ENCODE measurements at regions not wholly inside any gene's neighbourhood (a gene's known extent, or its start where the extent isn't known, plus 50 kb on each side); places are given as distances from the start of the nearest gene placed in this dataset.
"Not testable (repeated sequence)": the region's sequence is repeated elsewhere in the genome, so short reads cannot be mapped to it uniquely, and the experiment has no call there.

DNA sequence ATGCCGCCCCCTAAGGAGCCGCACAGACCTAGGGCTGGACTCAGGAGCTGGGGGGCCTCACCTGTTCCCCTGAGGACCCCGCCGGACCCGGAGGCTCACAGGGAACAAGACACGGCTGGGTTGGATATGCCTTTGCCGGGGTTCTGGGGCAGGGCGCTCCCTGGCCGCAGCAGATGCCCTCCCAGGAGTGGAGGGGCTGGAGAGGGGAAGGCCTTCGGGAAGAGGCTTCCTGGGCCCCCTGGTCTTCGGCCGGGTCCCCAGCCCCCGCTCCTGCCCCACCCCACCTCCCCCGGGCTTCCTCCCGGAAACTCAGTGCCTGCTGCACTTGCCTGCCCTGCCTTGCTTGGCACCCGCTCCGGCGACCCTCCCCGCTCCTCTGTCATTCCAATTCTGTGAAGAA, 91.6 kb downstream of the LACC1 start:
- DNase-seq; H3K27ac Mint-ChIP-seq; ATAC-seq (replicated peaks); H3K4me3 Mint-ChIP-seq; H3K27me3 Mint-ChIP-seq; H3K36me3 Mint-ChIP-seq (ENCODE audit: insufficient read depth); H3K4me1 Mint-ChIP-seq (ENCODE audit: low read depth in 2 of 2): not testable (repeated sequence)
- H3K9me3 Mint-ChIP-seq = peaks cover 3 to 13% of the 10 kb centered on the region in 2 donors

DNA sequence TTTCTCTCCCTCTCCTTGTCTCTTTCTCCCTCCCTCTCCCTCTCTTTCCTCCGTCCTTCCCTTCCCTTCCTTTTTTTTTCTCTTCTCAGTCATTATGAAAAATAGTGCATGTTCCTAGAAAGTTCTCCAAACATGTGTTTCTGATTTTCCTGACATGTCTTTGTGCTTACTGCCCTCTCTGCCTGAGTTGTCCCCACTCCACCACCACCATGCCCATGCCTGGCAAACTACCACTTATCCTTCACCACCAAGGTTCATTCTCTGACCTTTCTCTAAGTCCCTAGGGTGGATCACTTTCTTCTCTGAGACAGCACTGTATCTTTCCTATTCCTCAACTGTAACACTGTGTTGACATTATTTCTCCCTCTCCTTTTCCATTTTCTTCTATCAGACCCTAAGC, 98.2 kb downstream of the LACC1 start:
- no peak overlapping the region for H3K27ac Mint-ChIP-seq
- no peaks in the 10 kb centered on the region for H3K4me1 Mint-ChIP-seq (ENCODE audit: low read depth in 2 of 2)
- H3K9me3 Mint-ChIP-seq = peaks cover 3 to 8% of the 10 kb centered on the region in 2 donors
- H3K4me3 Mint-ChIP-seq = no peak overlapping the region
- ATAC-seq (replicated peaks) (no peak), DNase-seq (no peak)
- H3K36me3 Mint-ChIP-seq (ENCODE audit: insufficient read depth) = no peaks in the 10 kb centered on the region
- H3K27me3 Mint-ChIP-seq = peaks cover 17 to 58% of the 10 kb centered on the region in 2 donors

DNA sequence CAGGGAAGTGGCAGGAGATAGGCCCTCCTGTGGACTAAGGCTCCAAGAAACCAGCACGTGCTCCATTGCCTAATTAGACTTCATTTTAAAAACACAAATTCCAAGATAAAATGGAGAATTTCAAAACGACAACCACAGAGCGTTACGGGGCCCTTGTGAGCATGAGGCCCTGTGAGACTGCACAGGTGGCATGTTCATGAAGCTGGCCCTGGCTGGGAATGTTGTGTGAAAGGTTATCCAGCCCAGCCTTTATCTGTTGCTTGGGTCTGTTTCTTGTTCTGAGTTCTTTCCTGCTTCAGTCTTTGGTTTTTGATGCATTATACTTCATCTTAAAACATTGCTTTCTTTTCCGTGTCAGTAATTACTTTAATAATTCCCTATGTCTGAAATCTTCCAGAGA, 99.0 kb downstream of the LACC1 start:
- no peaks in the 10 kb centered on the region for H3K36me3 Mint-ChIP-seq (ENCODE audit: insufficient read depth)

DNA sequence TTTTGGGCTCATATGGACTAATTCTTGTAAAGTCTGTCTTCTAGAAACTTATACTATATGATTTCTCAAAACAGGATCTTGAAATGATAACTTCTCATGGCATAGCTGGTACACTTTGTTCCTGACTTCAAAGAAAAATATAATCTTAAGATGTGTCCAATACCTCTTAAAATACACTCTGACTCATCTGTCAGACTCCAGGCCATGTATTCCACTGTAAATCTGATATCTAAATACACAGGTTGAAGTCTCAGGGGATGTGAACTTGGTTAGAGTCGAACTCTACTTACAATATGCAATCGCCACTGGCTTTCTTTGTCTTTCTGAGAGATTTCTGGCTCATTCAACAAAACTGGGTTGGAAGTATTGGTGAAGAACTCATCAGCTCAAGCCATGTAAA, 99.8 kb downstream of the LACC1 start:
- peaks cover 21 to 58% of the 10 kb centered on the region in 2 donors for H3K27me3 Mint-ChIP-seq
- H3K36me3 Mint-ChIP-seq (ENCODE audit: insufficient read depth) = no peaks in the 10 kb centered on the region

More for the DNA sequence above, 99.0 kb downstream of the LACC1 start:
- DNase-seq (no peak), ATAC-seq (replicated peaks) (no peak)
- Mint-ChIP-seq H3K4me3 (no peak overlapping the region), H3K9me3 (peaks cover 3 to 8% of the 10 kb centered on the region in 2 donors), H3K27ac (no peak overlapping the region), H3K27me3 (peaks cover 17 to 58% of the 10 kb centered on the region in 2 donors), H3K4me1 (ENCODE audit: low read depth in 2 of 2) (no peaks in the 10 kb centered on the region)

DNA sequence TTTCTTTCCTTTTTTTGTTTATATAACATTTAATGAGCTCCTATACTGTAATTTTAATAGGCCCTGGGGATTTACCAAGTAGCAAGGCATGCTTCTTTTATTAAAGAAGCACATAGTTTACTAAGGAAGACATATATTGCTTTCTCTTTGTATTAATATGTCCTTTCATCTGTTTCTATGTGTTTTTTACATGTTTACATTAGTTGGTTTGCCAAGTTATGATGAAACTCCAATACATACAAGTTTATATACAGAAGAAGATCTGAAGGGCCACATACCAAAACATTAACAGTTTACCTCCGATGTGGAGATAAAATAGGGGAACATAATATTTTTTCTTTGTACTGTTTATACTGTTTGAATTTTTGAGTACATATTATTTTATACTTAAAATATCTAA, 100.9 kb downstream of the LACC1 start:
- no peak for ATAC-seq (replicated peaks)
- H3K9me3 Mint-ChIP-seq = peaks cover 3 to 8% of the 10 kb centered on the region in 2 donors
- H3K4me3 Mint-ChIP-seq = no peak overlapping the region
- peaks cover 24 to 58% of the 10 kb centered on the region in 2 donors for H3K27me3 Mint-ChIP-seq
- no peak for DNase-seq
- H3K4me1 Mint-ChIP-seq (ENCODE audit: low read depth in 2 of 2) = no peaks in the 10 kb centered on the region
- H3K27ac Mint-ChIP-seq = no peak overlapping the region
- no peaks in the 10 kb centered on the region for H3K36me3 Mint-ChIP-seq (ENCODE audit: insufficient read depth)

More for the DNA sequence above, 99.8 kb downstream of the LACC1 start:
- no peaks in the 10 kb centered on the region for H3K4me1 Mint-ChIP-seq (ENCODE audit: low read depth in 2 of 2)
- no peak overlapping the region for H3K4me3 Mint-ChIP-seq
- peaks cover 3 to 8% of the 10 kb centered on the region in 2 donors for H3K9me3 Mint-ChIP-seq
- no peak overlapping the region for H3K27ac Mint-ChIP-seq
- no peak for ATAC-seq (replicated peaks)
- DNase-seq = no peak

DNA sequence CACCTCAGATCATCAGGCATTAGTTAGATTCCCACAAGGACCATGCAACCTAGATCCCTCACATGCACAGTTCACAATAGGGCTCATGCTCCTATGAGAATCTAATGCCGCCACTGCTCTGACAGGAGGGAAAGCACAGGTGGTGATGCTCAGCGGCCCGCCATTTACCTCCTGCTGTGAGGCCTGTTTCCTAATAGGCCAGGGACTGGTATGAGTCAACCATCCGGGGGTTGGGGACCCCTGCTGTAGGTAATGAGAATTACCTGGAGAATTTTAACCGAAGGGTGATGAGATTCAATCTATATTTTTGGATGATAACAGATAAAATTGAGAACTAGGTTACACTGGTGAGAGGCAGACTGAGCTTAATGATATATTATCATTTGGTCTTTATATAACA, 101.4 kb downstream of the LACC1 start:
- no peak overlapping the region for H3K4me3 Mint-ChIP-seq
- H3K36me3 Mint-ChIP-seq (ENCODE audit: insufficient read depth) = no peaks in the 10 kb centered on the region
- ATAC-seq (replicated peaks) = no peak
- H3K9me3 Mint-ChIP-seq = peaks cover 2 to 4% of the 10 kb centered on the region in 2 donors
- no peak overlapping the region for H3K27ac Mint-ChIP-seq
- peaks cover 21 to 55% of the 10 kb centered on the region in 2 donors for H3K27me3 Mint-ChIP-seq
- DNase-seq = no peak
- H3K4me1 Mint-ChIP-seq (ENCODE audit: low read depth in 2 of 2) = no peaks in the 10 kb centered on the region

DNA sequence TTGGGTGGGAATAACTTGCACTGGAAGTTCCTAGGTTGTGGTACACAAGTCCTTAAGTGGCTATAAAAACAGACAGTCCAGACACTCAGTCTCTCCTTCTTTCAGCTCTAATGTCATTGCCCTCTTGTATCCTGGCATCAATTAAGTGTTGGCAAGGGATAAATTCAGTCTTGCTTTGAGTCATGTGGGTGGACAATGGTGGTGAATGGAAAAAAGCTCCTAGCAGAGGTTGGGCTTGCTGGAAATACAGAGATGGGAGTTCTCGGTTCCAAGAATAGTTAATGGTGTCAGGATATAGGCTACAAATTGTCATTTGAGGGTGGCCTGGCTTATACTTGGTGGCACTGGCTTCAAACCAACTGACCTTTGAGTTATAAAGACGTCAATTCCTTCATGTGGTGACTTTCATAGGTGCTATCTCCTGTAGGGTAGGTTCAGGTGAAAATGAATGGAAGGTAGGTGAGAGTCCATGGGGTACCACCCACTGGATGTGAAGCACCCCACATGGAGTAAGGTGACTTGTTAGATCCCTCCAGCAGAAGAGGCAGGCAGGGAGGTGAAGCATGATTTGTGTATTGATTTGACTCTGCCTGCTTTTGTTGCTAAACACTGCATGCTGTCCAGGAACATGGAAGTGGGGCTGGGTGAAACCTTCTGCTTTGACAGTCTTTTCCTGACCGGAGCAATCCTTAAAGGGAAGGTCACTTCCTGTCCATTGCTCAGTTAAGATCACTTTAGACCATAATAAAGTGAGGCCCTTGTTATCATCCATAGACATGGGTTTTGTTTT, 102.0 kb downstream of the LACC1 start:
- ATAC-seq (replicated peaks) (no peak), DNase-seq (no peak)
- Mint-ChIP-seq H3K9me3 (no peaks in the 10 kb centered on the region), H3K36me3 (ENCODE audit: insufficient read depth) (no peaks in the 10 kb centered on the region), H3K27ac (no peak overlapping the region), H3K4me1 (ENCODE audit: low read depth in 2 of 2) (no peaks in the 10 kb centered on the region), H3K4me3 (no peak overlapping the region), H3K27me3 (peaks cover 17 to 55% of the 10 kb centered on the region in 2 donors)

DNA sequence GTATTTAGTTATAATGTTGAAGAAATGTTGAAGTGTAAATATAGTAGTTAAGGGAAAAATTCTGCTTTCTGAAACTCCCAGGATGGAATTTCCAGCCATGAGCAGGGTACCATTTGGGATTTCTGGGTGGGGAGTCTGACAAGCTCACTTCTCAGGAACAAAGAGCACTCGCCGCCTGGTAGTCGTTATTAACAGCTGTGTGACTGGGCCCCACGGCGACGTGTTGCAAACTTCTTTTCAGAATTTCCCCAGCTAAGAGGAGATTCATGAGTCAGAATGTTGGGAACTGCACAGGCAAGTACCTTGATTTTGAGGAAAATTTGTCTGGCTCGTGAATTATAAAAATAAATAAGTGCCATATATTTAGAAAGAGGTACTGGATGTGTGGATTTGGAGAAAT, 103.7 kb downstream of the LACC1 start:
- Mint-ChIP-seq H3K4me1 (ENCODE audit: low read depth in 2 of 2) (no peaks in the 10 kb centered on the region), H3K27me3 (peaks cover 9 to 45% of the 10 kb centered on the region in 2 donors), H3K9me3 (no peaks in the 10 kb centered on the region), H3K27ac (no peak overlapping the region), H3K36me3 (ENCODE audit: insufficient read depth) (no peaks in the 10 kb centered on the region), H3K4me3 (no peak overlapping the region)
- DNase-seq (no peak), ATAC-seq (replicated peaks) (no peak)

DNA sequence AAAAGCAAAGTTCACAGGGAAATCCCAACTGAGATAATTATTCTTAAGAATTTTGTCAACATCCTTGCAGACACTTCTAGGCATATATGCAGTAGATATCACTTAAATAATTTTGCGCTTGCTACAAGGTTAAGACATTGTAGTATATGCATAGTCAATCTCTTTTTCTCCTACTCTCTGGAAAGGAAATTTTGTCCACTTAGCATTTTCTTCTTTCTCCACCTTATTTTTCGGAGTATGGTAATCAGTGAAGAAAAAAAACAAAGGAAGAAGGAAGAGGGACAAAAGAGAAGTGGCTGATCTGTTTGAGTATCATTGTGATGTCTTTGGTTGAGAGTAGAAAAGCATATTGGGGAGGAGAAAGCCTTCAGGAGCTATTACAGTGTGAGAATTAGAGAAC, 104.6 kb downstream of the LACC1 start:
- H3K4me3 Mint-ChIP-seq = no peak overlapping the region
- DNase-seq (no peak), ATAC-seq (replicated peaks) (no peak)
- no peak overlapping the region for H3K27ac Mint-ChIP-seq
- H3K27me3 Mint-ChIP-seq = peaks cover 6 to 47% of the 10 kb centered on the region in 2 donors
- H3K36me3 Mint-ChIP-seq (ENCODE audit: insufficient read depth) = no peaks in the 10 kb centered on the region
- H3K9me3 Mint-ChIP-seq = no peaks in the 10 kb centered on the region
- H3K4me1 Mint-ChIP-seq (ENCODE audit: low read depth in 2 of 2) = no peaks in the 10 kb centered on the region

DNA sequence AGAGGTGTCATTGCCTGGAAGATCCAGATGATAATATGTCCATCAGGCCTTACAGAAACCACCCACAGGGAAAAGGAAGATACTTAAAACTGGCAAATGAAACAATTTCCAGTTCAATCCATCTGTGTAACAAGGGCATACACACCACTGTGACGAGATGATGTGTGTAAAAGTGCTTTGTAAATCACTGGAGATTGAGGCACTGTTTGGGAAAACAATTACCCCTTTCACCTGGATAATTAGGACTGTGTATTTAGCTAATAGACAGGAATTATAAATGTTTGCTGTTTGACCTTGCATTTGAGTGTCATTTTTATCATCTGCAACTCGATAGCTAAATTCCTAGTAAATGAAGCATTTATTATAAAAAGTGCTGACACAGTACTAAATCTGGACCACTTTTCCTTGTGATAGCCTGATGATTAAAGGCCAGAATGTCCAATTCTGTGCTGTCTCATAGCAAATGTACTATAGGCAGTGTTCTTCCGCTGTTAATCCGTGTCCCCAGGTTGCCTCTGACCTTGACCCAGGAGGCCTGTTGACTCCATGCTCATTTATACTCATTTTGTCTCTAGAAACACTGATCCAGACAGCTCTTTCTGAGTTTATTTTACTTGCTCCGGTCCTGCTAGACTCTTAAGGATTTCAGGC, 105.8 kb downstream of the LACC1 start:
- no peak for DNase-seq
- H3K4me3 Mint-ChIP-seq = no peak overlapping the region
- peaks cover 6 to 38% of the 10 kb centered on the region in 2 donors for H3K27me3 Mint-ChIP-seq
- ATAC-seq (replicated peaks) = no peak
- no peaks in the 10 kb centered on the region for H3K36me3 Mint-ChIP-seq (ENCODE audit: insufficient read depth)
- H3K4me1 Mint-ChIP-seq (ENCODE audit: low read depth in 2 of 2) = no peaks in the 10 kb centered on the region
- no peak overlapping the region for H3K27ac Mint-ChIP-seq
- no peaks in the 10 kb centered on the region for H3K9me3 Mint-ChIP-seq

DNA sequence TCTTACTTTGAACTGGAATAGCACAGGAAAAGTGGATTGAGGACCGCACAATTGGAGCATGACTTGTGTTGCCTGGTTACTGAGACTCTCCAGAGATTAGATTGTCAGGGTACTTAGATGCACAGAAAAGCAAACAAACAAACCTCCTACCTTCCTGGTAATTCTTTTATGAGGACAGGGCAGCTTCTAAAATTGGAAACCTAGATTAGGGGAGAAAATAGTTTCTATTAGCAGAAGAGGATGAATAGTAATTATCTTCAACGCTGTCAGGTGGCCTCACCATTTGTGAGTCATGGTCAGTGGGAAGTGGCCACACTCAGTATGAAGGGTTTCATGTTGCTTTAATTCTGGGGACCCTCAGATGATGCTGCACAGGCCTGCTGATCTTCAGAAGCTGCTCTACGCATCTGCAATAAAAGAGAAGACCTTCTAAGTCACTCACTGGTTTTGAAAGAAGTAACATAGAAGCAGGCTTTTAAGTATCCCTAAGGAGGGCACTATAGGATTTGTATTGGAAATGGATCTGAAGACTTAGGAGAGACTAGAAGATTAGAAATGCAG, 106.8 kb downstream of the LACC1 start:
- no peaks in the 10 kb centered on the region for H3K9me3 Mint-ChIP-seq
- ATAC-seq (replicated peaks) (no peak), DNase-seq (no peak)
- no peak overlapping the region for H3K4me3 Mint-ChIP-seq
- no peaks in the 10 kb centered on the region for H3K4me1 Mint-ChIP-seq (ENCODE audit: low read depth in 2 of 2)
- no peaks in the 10 kb centered on the region for H3K36me3 Mint-ChIP-seq (ENCODE audit: insufficient read depth)
- H3K27me3 Mint-ChIP-seq = peaks cover 6 to 40% of the 10 kb centered on the region in 2 donors
- no peak overlapping the region for H3K27ac Mint-ChIP-seq

DNA sequence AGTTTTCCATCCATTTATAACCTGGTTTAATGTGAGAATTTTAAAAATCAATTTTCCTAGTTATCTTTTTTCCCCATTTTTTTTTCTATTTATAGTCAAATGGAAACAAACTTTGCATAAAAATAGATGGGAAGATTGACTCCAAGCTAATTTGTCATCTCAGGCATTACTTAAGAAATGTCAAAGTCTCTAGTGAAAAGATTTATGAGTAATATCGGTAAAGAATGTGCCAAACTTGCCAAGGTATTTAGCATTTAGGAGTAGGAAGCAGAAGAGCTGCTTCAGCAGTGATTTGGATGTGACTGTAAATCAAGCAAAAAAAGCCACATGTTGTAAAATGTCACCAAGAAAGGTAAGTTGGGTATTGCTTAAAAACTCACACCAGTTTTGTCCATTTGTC, 108.6 kb downstream of the LACC1 start:
- Mint-ChIP-seq H3K27me3 (peaks cover 19 to 54% of the 10 kb centered on the region in 2 donors), H3K9me3 (no peaks in the 10 kb centered on the region), H3K27ac (no peak overlapping the region), H3K36me3 (ENCODE audit: insufficient read depth) (no peaks in the 10 kb centered on the region), H3K4me1 (ENCODE audit: low read depth in 2 of 2) (no peaks in the 10 kb centered on the region), H3K4me3 (no peak overlapping the region)
- DNase-seq = no peak
- no peak for ATAC-seq (replicated peaks)

DNA sequence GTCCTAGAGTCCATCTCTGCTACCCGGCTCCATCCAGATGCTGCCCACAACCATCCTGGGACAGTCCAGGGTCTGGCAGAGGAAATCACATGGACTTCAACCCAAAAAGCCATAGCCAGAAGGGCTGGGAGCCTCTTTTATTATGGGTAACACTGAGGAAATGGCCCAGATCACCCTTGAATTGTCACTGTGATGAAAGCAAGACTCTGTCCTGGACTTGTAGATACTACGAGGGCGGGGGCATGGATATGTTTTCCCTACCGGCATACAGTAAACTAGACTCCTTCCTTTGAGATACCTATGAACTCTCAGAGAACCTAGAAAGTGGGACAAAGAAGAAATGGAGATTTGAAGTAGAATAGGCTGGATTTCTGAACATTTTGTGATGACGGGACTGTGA, 110.3 kb downstream of the LACC1 start:
- Mint-ChIP-seq H3K36me3 (ENCODE audit: insufficient read depth) (no peaks in the 10 kb centered on the region), H3K27me3 (peaks cover 24 to 71% of the 10 kb centered on the region in 2 donors), H3K27ac (no peak overlapping the region)

DNA sequence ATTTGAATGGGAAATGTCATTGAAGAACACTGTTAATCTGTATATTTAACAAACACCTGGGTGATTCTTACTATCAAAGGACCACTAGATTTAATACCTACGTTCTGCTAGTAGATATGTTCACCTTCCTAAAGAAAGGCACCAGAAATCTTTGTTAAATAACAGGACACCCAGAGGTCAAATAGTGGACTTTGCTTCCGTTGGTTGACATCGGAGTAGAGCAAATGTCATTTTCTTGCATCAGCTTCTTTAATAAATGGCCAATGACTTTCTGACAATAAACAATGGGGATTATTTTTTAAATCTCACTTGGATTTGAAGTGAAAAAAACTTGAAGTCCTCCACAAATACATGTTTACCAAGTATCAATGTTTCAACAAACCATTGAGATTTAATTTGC, 111.1 kb downstream of the LACC1 start:
- Mint-ChIP-seq H3K4me3 (no peak overlapping the region), H3K9me3 (no peaks in the 10 kb centered on the region), H3K36me3 (ENCODE audit: insufficient read depth) (no peaks in the 10 kb centered on the region), H3K4me1 (ENCODE audit: low read depth in 2 of 2) (no peaks in the 10 kb centered on the region), H3K27me3 (peaks cover 28 to 78% of the 10 kb centered on the region in 2 donors), H3K27ac (no peak overlapping the region)
- ATAC-seq (replicated peaks) (no peak), DNase-seq (no peak)

More for the DNA sequence above, 110.3 kb downstream of the LACC1 start:
- Mint-ChIP-seq H3K9me3 (no peaks in the 10 kb centered on the region), H3K4me1 (ENCODE audit: low read depth in 2 of 2) (no peaks in the 10 kb centered on the region), H3K4me3 (no peak overlapping the region)
- no peak for DNase-seq
- ATAC-seq (replicated peaks) = no peak

Measured in effector memory CD8-positive, alpha-beta T cell (primary cell).